NCI-H1105 treated with DMSO at 0.1 percent for 48 hours (cell line): ENCODE measurements at regions not wholly inside any gene's neighbourhood (a gene's known extent, or its start where the extent isn't known, plus 50 kb on each side); places are given as distances from the start of the nearest gene placed in this dataset.

Experiments used
- DNase-seq: peaks from one replicate; lab custom pipeline; 2025; lab: John Stamatoyannopoulos, UW

DNA sequence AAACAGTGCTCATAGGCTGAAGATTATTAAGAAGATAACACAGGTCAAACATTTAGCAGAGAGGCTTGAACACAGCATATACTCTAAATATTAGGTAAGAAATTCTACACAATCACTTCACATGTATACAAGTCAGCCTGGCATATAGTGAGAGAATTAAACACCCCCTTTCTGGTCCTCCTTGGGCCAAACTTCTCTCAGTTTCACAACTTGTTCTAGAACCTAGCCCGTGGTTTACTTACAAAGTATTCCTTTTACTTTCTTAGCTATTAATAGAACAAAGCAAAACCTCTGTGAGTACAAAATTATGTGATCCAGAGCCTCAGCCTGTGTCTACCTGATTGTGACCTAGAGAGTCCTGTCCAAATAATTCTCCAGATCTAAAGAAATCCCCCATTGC is 562.8 kb downstream of the TNS1 start:
- no peak for DNase-seq

DNA sequence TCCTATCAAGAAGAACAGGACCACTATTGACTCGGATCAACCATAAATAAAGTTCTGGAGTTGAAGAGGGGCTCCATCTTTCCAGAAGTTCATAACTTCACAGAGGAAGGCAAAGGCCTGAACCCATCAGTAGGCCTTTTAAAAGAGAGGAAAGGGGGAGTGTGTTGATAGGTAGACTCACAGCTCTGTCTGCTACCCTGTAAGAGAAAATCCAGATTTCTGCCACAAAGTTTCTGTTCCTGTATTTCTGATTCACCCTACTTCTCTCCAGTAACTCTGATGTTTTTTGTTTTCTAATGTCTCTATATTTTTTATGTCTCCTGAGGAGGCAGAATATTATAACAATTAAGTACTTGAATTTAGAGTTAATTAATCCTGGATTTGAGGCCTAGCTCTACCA is 564.0 kb downstream of the TNS1 start:
- DNase-seq: no peak

DNA sequence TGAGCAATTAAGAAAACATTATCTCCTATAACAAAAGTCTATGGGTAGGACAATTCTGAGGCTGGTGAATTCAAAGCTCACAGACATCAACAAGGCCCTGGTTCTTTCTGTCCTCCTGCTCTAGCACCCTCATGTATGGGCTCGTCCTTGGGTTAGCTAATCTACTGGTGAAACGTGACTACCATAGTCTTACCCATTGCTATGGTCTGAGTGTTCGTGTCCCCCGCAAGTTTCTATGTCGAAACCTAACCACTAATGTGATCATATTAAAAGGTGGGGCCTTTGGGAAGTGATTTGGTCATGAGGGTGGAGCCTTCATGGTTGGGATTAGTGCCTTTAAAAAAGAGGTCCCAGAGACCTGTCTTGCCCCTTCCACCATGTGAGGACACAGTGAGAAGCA is 564.7 kb downstream of the TNS1 start:
- no peak for DNase-seq

- DNase-seq: no peak
These were observed 565.4 kb downstream of the TNS1 start for GRCh38 chr2:217437290-217437870.

DNA sequence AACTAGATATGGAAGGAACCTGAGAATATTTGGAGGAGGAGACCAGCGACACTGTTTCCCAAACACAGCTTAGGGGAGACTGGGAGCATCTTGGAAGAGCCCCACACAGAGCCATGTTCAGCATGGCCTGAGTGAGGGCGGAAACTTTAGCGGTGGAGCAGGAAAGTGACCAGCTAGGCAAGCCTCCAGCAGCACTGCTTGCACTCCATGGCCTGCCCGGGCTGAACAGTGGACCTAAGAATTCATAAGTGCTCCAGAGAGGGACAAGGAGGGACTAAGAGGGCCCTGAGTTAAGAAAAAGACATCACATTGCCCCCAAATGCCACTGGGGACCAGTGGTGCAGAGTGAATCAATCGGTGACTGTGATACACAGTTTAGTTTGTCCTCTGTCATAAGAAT is 566.4 kb downstream of the TNS1 start:
- DNase-seq: no peak

- peak; percentile 91 for DNase-seq
These were observed 568.4 kb downstream of the TNS1 start for GRCh38 chr2:217434180-217434975.

GRCh38 chr2:217433522-217433921 is 569.3 kb downstream of the TNS1 start:
- no peak for DNase-seq

- no peak for DNase-seq
These were observed 571.1 kb downstream of the TNS1 start for GRCh38 chr2:217431577-217432269.

- DNase-seq: no peak
These were observed 571.2 kb upstream of the TNP1 start for GRCh38 chr2:217430916-217431576.

DNA sequence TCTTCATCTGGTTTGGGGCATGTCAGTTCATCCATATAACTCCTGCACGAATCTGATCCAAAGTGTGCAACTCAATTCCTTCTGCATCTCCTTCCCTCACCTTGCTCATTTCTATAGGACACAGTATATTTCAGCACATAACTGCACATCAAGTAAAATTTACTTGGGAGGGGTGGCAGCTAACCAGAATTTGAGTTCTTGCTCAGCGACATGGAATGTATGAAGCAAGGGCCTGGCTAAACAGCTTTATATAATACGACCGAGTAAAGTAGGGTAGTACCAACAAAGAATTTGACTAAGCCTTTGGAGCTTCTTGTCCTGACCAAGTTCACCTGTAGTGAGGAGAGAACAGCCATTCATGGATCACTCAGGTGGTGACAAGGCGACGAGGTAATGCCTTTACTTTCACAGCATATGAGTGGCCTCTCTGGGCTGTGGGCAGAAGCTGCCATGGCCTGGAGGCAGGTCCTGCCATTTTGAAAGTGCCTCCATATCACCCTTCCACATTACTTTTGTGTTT is 570.2 kb upstream of the TNP1 start:
- no peak for DNase-seq

- DNase-seq: no peak
These were observed 562.0 kb upstream of the TNP1 start for GRCh38 chr2:217421834-217422233.

GRCh38 chr2:217420854-217421253 is 561.0 kb upstream of the TNP1 start:
- DNase-seq: no peak

GRCh38 chr2:217419055-217419671 is 559.3 kb upstream of the TNP1 start:
- no peak for DNase-seq

GRCh38 chr2:217418544-217418943 is 558.7 kb upstream of the TNP1 start:
- no peak for DNase-seq

DNA sequence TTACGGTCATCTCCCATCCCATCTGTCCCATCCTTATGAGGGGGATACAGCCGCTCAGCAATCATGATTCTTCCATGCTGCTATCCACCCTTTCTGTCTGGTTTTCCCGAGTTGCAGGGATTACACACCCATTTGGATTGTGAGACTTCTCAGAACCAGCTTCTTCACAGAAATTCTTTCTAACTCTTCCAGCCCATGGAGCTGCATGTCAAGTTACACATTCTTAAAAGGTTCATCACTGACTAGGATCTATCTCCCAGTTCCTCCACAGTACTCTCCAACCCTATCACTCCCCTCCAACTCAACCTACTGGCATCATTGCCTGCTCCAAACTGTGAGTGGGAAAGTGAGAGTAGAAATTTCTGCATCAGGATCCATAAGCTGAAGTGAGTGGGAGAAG is 558.2 kb upstream of the TNP1 start:
- DNase-seq: no peak

GRCh38 chr2:217417536-217417935 is 557.7 kb upstream of the TNP1 start:
- DNase-seq: no peak

GRCh38 chr2:217415316-217415715 is 555.5 kb upstream of the TNP1 start:
- DNase-seq: no peak

DNA sequence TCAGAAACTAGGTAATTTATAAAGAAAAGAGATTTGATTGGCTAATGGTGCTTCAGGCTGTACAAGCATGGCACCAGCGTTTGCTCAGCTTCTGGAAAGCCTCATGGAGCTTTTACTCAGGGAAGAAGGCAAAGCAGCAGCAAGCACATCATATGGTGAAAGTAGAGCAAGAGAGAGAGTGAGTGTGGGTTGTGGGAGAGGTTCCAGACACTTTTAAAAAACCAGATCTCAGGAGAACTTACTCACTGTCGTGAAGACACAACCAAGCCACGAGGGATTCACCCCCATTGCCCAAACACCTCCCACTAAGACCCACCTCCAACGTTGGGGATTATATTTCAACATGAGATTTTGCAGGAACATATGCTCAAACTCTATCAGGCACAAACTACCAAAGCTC is 554.6 kb upstream of the TNP1 start:
- DNase-seq: no peak

DNA sequence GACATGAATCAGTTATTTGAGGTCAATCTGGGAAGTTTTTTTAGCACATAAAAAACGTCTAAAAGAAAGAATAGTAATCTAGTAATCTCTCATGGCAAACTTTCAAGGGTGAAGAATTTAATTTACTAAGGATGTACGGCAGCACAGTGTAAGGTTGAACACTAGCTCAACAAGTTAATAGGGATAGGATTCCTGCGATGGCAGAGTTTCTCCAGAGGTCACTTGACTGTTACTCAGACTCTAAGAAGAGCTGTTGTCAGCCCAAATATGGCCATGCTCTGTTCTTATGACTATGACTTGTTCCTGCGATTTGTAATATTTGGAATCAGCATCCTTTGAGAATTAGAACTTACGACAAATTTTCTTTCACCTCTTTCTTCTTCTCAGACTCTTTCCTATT is 553.3 kb upstream of the TNP1 start:
- DNase-seq: no peak

DNA sequence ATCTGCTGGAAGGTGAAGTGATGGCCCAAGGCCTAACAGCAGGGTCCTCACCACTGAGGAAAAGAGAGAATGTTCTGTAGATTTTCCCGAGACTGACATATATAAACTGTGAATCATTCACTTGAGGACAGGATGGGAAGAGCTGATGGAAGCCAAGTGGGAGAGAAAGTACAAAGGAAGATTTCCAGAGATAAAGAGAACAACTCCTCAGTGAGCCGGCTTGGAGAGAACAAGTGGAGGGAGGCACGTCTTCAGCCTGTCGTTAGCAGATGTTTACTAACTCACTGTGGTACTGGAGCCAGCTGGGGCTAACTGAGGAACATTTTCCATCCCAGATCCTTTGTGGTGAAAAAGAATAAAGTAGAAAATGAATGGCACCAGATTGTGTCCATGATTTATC is 552.9 kb upstream of the TNP1 start:
- no peak for DNase-seq

DNA sequence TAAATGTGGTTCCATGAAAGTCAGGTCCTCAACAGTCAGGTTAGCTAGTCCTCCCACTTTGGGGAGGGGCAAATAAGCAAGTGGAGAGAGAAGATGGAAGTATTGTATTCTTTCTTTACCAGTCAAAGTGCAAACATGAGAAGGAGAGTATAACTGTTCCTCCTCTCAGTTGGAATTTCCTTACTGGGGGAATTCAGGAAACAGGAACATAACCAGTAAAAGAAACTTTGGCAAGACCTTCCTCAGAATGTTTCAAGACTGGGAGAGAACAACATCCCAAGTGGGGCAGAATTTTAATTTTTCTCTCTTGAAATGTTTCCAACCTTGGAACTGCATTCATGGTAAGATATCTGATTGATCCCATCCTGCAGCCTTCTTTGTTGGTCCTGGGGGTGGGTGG is 552.4 kb upstream of the TNP1 start:
- DNase-seq: no peak

DNA sequence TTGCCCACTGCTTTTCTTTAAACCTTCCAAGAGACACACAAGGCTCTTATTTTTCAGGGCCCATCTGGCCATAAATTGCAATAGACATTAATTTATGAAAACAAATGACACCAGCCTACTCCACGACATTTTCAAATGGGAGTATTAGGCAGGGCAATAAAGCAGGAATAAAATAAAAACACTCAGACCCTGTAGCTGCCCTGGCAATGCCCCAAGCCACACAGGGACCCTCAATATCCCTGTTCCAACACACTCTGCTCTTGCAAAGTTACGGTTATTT is 550.8 kb upstream of the TNP1 start:
- DNase-seq: no peak
